GM18517 (cell line): ENCODE measurements at regions not wholly inside any gene's neighbourhood (a gene's known extent, or its start where the extent isn't known, plus 50 kb on each side); places are given as distances from the start of the nearest gene placed in this dataset.
"Not testable (repeated sequence)": the region's sequence is repeated elsewhere in the genome, so short reads cannot be mapped to it uniquely, and the experiment has no call there.

ENCODE experiments used
- ATAC-seq: cut with Tn5 transposase; IDR thresholded peaks from one replicate; pipeline ENCODE4 v1.9.1; 2021; ENCODE audit warnings: mild to moderate bottlenecking, moderate library complexity; ENCODE audit not compliant: unreplicated experiment

DNA sequence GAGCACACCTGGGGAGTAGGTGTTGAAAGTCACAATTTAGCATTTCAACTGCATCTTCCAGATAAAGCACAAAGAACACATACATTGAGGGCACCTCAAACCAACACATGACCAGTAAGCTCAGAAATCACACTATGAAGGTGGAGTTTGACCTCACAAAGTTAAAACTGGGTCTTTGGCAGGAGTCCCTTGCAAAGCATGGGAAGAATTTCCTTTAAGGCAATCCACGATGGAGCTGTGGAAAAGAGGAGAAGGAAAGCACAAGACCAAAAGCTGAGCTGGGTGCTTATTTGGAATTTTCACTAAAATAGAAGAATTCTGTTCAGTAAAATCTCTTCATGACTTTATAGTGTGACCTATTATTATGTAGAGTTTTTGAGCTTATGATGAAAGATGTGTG, 212.9 kb upstream of the APCDD1 start:
- ATAC-seq, result no peak

DNA sequence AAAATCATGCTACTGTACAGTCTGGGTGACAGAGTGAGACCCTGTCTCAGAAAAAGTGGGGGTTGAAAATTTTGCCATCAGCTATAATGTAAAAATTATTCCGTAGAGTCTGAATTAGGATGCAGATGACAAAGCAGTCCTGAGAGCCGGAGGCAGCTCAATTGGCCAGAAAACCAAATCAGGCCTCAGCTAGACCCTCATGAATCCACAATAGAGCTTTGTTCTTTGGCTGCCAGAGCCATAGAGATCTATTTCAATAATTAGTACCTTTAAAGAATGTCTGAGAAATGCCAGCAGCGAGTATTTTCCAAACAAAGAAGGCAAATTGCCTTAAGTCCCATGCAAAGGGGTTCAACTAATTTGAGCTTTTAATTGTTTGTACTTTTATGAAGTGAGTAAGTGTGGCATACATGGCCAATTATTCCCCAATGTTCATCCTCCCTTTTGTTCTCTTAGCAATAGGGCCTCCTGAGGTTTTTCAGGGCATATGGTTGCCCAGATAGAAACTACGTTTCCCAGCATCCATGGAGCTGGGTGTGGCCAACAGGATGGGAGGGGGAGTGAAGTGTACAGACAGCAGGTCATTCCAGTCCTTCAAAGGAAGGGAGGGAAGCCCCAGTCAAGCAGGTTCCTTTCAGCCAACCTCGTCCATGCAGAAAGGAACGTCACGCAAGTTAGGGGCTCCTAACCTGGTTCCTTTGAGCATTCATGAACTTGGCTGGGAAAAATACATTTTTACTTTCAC, 211.3 kb upstream of the APCDD1 start:
- no peak for ATAC-seq

DNA sequence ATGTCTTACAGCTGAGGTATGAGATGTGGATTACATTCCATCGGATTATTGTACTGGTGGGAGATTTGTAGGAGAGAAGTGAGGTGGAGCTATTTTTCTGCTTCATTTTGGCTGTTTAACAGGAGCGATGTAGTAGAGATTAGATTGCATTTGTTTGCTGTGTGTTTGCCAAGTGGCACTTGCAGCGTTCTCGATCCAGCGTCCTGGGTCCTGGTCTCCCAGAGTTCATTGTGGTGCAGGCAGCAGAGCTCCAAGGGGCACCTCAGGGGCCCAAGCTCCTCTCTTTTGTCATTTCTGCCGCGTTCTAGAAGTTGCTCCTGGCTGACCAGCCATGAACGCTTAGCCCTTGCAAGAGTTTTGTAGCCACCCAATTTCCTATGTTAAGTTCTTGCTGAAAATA, 210.1 kb upstream of the APCDD1 start:
- no peak for ATAC-seq

DNA sequence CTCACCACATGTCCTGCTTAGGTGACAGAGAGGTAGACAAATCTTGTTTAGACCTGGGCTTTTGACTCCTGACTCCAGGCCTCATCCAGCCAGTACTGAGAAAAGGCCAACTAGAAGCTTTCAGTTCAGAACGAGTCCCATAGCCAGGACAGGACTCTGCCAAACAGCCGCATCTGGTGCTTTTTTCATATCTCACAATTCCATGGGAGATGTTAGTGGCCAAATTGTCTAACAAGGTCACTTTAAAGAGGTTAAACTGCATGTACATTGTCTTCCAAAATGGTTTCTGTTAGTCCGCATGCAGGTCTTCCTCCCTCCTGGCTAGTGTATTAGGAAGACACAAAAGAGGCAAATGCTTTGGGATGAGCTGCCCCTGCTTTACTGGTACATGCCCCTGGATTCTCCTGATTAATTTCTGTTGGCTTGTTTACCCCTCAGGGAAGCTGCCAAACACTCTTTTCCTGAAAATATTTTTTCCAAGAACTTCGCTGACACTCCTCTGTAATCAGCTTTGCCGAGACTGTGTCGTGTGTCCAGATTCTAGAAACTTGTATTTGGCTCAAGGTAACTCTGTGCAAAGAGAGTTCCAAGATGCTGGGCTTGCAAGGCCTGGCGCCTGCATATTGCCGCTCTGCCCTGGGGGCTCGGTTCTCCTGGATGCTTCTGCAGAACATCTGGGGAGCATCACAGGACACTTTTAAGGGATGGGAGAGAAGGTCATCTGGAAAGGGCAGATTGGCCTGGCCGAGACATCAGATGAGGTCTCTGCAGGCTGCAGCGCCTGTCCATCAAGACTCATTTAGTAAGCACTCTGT, 209.2 kb upstream of the APCDD1 start:
- ATAC-seq, result no peak

DNA sequence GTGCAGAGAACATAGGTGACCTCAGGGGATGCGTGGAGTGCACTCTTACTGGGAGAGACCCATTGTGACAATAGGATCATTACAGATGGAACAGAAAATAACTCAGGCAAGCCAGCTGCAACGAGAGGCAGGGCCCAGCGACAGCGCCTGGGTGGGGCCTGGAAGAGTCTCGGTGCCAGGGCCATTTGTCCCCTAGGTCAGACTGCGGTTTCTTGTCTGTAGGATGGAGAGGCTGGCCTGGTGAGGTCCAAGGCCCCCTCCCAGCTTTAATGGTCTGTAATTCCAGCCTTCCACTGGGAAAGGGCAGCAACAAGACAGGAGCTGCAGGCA, 208.6 kb upstream of the APCDD1 start:
- no peak for ATAC-seq

DNA sequence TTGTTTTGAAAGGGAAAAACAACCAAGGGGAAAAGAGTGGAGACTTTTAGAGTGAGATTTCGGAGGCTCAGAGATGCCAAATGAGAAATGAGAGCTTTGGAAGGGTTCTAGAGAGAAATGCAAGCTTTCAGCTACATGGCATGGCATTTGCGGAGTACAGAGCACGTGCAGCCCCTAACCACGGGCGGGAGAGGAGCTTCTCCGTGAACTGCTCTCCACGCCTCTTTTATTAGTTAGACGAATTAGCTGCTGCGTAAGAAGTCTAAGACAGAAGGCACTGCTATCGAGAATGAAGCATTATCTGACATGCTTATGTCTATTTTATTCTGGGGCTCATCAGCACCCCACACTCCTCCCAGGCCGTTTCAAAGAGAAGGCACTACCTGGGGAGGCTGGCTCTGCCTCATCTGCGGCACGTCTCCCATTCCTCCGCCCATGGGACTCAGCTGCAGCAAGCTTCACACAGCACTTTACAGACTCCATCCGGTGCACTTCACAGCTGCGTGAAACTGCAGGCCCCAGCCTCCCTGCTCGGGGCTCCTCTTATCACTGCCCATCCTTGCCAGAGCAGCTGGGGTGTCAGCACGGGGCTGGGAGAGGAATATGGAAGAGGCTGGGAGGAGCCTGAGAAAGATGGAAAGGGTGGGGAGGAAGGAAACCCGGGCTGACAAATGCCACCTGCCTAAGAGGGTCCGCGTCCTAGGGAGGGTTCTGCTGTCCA, 207.3 kb upstream of the APCDD1 start:
- no peak for ATAC-seq

DNA sequence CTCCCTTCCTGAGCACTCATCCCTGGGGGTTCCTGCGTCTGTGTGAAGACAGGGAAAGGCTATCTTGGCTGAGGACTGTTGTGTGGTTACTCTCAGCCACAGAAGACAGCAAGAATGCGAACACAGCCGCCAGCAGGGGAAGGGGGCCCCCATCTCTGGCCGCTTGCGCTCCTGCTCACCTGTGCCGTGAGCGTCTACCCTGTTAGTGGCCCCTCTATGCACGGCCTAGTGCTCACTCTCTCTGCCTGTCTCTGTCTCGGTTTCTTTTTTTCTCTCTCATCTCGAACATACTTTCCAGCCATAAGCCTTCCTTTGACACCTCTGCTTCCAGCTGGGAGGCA, 206.7 kb upstream of the APCDD1 start:
- ATAC-seq, result no peak

DNA sequence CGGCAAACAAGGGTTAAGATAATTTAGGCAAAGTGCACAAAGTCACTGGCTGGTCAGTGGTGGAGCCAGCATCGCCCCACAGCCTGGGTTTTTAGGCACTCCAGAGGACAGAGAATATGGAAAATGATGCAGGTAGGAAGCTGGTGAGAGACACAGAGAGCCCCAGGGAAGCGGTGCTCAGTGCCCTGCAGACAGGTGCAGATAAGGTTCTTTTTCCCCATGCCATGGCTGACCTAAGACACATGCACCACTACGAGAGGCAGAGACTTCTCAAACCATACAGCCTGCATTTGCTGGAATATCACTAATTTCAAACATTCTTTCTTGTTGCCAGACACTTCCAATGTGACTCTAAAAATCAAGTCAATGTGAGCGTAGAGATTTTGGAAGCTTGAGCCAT, 205.7 kb upstream of the APCDD1 start:
- ATAC-seq, result no peak

DNA sequence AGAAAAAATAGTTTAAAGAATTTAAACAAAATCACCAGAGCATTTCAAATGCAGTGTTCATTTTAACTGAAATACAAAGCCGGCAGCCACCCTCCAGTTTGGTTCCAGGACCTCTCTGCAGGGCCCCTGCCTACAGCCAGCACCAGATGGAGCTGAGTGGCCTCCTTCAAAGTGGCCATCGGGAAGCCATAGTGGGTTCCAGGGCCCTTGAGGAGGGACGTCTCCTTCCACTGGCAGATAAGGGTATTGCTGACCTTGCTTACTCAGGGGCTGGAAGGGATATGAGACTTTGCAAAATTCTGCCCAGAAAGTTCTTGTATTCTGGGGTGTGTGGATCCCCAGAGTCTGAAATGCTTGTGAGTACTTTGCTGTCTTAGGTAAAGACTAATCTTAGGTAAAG, 205.2 kb upstream of the APCDD1 start:
- ATAC-seq, result no peak

DNA sequence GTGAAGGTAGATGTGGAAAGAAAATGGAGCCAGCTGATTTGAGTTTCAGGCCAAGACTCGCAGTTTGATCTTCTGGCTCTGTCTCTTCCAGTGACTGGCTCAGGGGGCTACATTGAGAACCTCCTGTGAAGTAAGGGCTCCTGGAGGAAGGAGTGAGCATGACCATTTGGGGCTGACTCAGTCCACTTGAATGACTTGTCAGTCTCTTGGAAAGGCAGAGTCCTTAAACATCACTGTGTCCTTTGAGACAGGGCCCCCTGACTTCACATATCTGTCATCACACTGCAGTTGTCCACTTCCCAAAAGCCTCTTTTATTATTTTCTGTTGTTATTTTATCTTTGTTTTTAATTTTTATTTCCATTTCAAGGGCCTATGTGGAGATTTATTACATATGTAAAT, 204.6 kb upstream of the APCDD1 start:
- no peak for ATAC-seq

DNA sequence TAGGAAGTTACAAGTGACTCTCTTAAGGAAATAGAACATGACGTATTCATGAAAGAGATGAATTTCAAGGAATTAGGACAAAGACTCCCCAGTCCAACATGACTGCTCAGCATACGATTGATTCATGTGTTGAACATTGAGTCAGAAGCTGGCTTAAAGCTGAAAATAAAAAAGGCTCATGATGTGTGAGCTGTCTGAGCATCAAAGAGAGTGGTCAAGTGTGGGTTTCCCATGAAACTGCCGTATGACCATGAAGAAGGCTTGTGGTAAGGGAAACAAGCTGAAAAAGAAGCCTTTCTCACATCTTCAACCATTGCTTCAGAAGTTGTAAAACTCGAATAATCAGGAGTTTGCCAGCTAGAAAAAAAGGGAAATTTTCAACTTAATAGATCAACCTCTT, 201.9 kb upstream of the APCDD1 start:
- ATAC-seq, result no peak

DNA sequence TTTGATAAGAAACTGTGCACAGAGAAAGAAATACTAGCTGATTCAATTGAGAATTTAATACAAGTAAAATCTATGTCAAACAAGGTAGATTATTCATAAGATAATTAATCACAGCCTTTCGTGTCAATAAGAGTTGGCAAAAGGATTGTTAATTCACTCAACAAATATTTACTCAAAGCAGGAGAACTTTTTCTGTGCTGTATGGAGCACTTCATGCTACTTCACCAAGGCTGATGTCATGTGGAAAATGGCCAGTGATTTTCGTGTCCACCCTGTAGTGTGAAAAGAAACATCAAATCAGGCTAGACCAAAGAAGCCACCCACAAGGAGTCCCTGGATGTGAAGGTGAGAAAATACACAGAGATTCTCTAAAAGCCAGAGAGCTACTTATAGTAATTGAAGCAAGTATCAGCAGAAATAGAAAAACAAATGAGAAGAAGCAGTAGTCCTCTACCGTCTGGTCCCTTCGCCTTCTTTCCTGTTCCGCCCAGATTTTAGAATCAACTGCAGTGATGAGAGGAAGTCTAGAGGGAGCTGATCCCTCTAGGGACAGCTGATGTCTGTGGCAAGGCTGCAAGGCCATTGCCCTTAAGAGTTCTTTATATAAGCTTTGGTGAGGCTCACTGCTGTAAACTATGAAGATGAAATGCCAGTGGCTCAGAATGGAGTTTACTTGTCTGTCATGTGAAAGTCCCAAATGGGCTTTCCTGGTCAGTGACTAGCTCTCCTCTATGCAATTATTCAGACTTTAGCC, 201.3 kb upstream of the APCDD1 start:
- ATAC-seq, result no peak

DNA sequence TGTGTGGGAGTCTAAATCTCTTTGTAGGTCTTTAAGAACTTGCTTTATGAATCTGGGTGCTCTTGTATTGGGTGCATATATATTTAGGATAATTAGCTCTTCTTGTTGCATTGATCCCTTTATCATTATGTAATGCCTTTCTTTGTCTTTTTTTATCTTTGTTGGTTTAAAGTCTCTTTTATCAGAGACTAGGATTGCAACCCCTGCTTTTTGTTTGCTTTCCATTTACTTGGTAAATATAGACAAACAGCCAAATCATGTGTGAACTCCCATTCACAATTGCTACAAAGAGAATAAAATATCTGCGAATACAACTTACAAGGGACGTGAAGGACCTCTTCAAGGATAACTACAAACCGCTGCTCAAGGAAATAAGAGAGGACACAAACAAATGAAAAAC, 198.2 kb upstream of the APCDD1 start:
- ATAC-seq, result not testable (repeated sequence)

DNA sequence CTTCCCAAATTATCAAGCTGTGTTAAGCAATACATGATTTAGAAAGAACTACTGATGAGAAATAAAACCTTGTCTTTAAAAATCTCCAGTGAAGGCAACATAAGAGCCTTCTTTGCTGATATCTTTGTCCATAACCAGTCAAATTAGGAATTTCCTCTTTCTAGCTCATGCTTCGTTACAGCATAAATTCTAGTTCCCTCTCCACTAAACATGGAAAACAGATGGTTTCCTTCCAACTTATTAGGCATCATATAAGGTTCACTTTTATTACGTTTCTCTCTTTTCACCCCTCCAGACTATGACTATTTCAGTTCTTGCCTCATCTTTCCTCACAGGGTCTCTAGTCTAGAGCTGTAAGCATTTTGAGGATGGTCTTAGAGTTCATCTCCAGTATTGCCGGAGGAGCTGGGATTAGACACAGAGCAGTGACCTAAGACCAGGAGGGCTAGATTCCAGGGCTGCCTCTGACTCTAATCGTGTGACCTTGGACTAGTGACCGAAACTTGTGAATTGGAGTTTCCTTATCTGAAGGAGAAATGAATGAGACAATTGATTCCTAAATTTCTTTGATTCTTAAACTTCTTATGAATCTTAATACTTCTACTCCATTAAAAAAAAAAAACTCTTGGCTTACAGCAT, 195.5 kb upstream of the APCDD1 start:
- ATAC-seq, result no peak

DNA sequence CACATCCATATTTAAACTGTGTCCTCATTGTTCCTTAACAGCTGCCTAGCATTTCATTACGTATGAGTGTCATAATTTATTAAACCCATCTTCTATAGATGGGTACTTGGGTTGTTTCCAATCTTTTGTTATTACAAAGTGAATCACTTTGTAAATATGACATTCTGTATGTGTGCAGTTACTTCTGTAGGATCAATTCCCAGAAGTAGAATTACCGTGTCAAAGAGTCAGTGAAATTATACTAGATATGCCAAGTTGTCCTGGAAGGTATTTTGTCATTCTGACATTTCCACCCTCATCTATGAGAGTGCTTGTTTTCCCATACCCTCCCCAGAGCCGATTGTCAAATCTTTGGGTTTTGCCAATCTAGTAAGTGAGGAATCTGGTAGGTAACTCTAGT, 194.5 kb upstream of the APCDD1 start:
- no peak for ATAC-seq

DNA sequence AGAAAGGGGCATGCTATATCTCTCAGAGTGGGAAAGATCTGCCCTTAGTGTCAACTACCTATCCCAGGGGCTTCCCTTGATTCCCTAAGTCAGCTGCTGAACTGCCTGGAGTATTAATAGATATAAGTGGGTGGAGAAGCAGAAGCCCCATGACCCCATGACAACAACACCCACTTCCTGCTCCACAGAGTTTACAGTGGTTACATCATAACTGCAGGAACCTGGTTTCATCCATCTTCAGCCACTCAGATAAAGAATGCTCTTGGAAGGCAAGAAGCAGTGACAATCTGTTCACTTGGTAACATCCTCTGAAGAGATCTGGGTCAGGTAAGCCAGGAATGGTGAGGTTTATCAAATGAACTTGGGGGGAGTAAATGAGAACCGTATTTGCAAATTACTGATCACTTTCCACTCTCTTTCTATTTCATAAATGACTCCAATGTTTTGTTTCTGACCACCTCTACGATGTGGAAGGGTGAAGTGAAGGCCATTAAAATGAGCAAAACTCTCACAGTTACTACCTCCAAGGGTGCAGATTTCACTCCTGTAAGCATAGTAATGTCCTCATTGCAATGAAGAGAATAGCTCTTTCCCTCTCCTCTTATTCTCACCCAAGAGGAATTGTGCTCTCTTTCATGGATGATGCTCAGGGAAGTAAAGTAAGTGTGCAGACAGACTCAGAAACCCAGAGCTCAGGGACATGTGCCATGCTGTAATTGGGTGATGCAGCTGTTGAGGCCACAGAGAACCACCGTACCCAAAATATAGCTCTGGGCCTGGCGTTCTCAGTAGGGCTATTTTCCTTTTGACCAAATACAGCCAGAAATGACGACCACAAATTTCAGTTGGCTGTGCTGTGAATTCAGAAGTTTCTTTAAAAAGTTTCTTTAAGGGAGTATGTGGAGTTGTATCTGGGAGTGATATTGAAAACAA, 192.8 kb upstream of the APCDD1 start:
- ATAC-seq, result no peak

DNA sequence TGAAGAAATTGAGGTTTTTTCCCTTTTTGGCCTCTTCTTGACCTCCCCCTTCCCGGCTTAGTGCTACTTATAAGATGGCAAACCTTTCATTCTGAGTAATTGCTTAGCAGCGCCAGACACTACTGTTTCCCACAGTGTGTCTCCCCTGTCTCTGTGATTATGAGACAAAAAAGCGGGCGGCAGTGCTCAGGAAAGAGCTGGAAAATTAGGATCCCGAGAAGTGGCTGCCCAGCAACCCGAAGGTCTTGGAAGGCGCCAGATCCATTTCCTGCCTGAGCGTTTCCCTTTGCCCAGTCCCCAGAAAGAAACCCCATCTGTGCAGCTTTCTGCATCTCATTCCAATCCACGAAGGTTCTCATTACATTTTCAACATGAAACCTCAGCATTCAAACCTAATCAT, 191.9 kb upstream of the APCDD1 start:
- ATAC-seq, result no peak

DNA sequence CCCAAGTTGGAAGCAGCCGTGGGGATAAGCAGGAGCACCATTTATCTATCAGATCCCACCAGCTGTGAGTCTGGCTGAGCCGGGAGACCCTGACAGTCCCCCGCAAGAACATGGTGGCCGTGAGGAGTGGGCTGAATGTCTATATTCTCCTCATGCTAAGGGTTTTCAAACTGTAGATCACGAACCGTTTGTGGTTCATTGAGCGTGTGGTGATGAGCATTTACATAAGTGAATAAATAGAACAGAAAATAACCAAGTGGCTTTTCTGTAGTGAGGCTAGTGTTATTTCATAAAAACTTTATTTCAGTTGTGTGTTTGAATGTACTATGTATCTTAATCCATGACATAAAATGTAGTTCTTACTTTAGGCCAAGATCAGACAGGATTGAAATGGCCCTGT, 190.2 kb upstream of the APCDD1 start:
- no peak for ATAC-seq

DNA sequence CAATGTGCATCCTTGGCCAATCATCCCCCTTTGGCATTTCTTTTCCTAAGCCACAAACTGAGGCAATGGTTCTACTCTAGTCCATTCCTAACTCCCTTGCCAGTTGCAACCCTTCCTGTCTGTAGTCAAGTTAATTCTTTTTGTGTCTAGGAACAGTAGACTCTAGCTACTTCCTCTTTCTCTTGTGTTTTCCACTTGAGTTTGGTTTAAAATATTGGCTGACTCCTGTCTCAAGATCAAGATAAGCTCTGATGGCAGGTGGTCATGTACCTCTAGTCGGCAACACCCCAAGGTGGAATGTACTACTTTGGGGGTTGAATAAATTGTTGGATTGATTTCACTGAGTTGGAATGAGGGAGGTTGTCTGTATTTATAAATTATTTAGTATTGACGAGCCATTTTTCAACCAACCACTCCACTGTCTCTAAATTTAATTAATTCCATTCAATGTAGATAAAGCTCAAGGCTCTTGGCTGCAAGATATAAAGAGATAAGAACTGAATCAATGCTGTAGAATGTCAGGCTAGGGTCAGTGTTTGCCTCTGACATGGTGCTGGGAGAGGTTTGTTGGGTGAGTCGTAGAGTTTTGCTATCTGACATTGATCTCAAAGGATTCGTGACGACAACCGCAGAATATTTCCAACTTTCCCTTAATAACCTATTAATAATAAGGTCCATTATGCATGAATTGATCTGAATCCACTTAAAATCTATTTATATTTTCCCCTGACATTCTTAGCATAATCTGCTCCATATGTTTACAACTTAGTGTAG, 188.7 kb upstream of the APCDD1 start:
- ATAC-seq, result no peak
